H1 (cell line): ENCODE measurements at regions not wholly inside any gene's neighbourhood (a gene's known extent, or its start where the extent isn't known, plus 50 kb on each side); places are given as distances from the start of the nearest gene placed in this dataset.

ENCODE experiments used
- CTCF ChIA-PET: fragments of 300-600 bp; sonication (Branson Sonifier 250); formaldehyde crosslinking; loops from one replicate; lab custom pipeline; 2021; ENCODE audit not compliant: partially characterized antibody; lab: Charles Lee
- POLR2A ChIA-PET: fragments of 300-600 bp; sonication (Branson Sonifier 250); formaldehyde crosslinking; loops from one replicate; lab custom pipeline; 2021; ENCODE audit warnings: inconsistent platforms; ENCODE audit not compliant: partially characterized antibody; lab: Charles Lee
- DNase-seq, 2 experiments: peaks; one replicate each; pipeline versions ENCODE4 v3.0.0 to v3.0.0-alpha.2; 2010 to 2022; ENCODE audit warnings: low spot score in 2 of 2, low read depth in 1 of 2, mixed read lengths in 1 of 2
- FAIRE-seq: peaks from 2 replicates; lab custom pipeline; 2011; peaks lifted over from hg19 to GRCh38; lab: Jason Lieb, UNC
- H2AFZ ChIP-seq: 2 replicates; pipeline ENCODE4 v1.8.1; 2012; ENCODE audit warnings: low read length, inconsistent platforms
- H2AK5ac ChIP-seq: 2 replicates; pipeline ENCODE4 v1.6.1; 2013; ENCODE audit warnings: low read depth, low read length
- H2BK120ac ChIP-seq: replicated peaks from 2 replicates; pipeline ENCODE3; 2013; ENCODE audit warnings: low read depth, low read length, inconsistent platforms
- H2BK12ac ChIP-seq: 2 replicates; pipeline ENCODE4 v1.6.1; 2013; ENCODE audit warnings: low read depth, low read length
- H2BK15ac ChIP-seq: 2 replicates; pipeline ENCODE4 v1.6.1; 2013; ENCODE audit warnings: low read length
- H2BK20ac ChIP-seq: 2 replicates; pipeline ENCODE4 v1.6.1; 2013; ENCODE audit warnings: low read length
- H2BK5ac ChIP-seq: 2 replicates; pipeline ENCODE4 v1.6.1; 2013; ENCODE audit warnings: low read depth, low read length
- H3K14ac ChIP-seq: 2 replicates; pipeline ENCODE4 v1.6.1; 2013; ENCODE audit warnings: inconsistent platforms; ENCODE audit not compliant: insufficient read length
- H3K18ac ChIP-seq: 2 replicates; pipeline ENCODE4 v1.6.1; 2013; ENCODE audit warnings: low read length; ENCODE audit errors: extremely low read depth
- H3K23ac ChIP-seq: 2 replicates; pipeline ENCODE4 v1.6.1; 2013; ENCODE audit warnings: inconsistent platforms; ENCODE audit not compliant: insufficient read length
- H3K23me2 ChIP-seq: 2 replicates; pipeline ENCODE4 v1.6.1; 2013; ENCODE audit warnings: low read depth, low read length
- H3K27ac ChIP-seq: 2 replicates; pipeline ENCODE4 v1.6.1; 2011; ENCODE audit warnings: low read depth, low read length, inconsistent platforms
- H3K27me3 ChIP-seq, 4 experiments: replicated peaks in 1 of 4; 1 replicate in 1 of 4; 2 replicates in 3 of 4; pipeline versions ENCODE4 v1.6.1 to v1.8.1; 2011 to 2013; ENCODE audit warnings: low read length in 3 of 4, mild to moderate bottlenecking in 3 of 4, inconsistent platforms in 2 of 4, mixed read lengths in 2 of 4, moderate library complexity in 1 of 4; ENCODE audit not compliant: control insufficient read depth in 3 of 4, insufficient read depth in 3 of 4; ENCODE audit errors: extremely low read depth in 1 of 4
- H3K36me3 ChIP-seq, 4 experiments: 2 replicates each; pipeline versions ENCODE4 v1.6.1 to v1.8.1; 2011 to 2013; ENCODE audit warnings: mild to moderate bottlenecking in 4 of 4, low read length in 3 of 4, moderate library complexity in 2 of 4, control low read depth in 1 of 4, inconsistent platforms in 1 of 4; ENCODE audit not compliant: insufficient read depth in 4 of 4, control insufficient read depth in 2 of 4
- H3K4ac ChIP-seq: replicated peaks from 2 replicates; pipeline ENCODE3; 2013; ENCODE audit warnings: low read length, low read depth, mixed read lengths, inconsistent platforms; ENCODE audit not compliant: insufficient read length
- H3K4me1 ChIP-seq, 4 experiments: replicated peaks in 1 of 4; 1 replicate in 1 of 4; 2 replicates in 3 of 4; pipeline versions ENCODE4 v1.6.1 to v1.8.1; 2011 to 2013; ENCODE audit warnings: low read length in 3 of 4, inconsistent platforms in 2 of 4, mixed read lengths in 1 of 4; ENCODE audit not compliant: insufficient read depth in 4 of 4, control insufficient read depth in 3 of 4
- H3K4me2 ChIP-seq, 2 experiments: 2 replicates each; pipeline versions ENCODE4 v1.6.1 to v1.8.1; 2011 to 2013; ENCODE audit warnings: low read depth in 2 of 2, low read length in 2 of 2, control low read depth in 1 of 2, inconsistent platforms in 1 of 2, mild to moderate bottlenecking in 1 of 2; ENCODE audit not compliant: insufficient read depth in 1 of 2
- H3K4me3 ChIP-seq, 4 experiments: fragments of 200-600, 300-600 bp in 1 of 4; sonication (generic), shearing (Covaris generic), sonication (Bioruptor Twin) in 1 of 4; 2 replicates each; pipeline versions ENCODE4 v1.5.1 to v1.8.1; 2011 to 2016; ENCODE audit warnings: low read length in 4 of 4, low read depth in 3 of 4, control low read depth in 2 of 4, inconsistent platforms in 2 of 4, mild to moderate bottlenecking in 2 of 4, mixed read lengths in 1 of 4, moderate library complexity in 1 of 4; ENCODE audit not compliant: insufficient read depth in 2 of 4; ENCODE audit errors: extremely low read depth in 1 of 4
- H3K56ac ChIP-seq: replicated peaks from 2 replicates; pipeline ENCODE3; 2013; ENCODE audit warnings: low read depth, mild to moderate bottlenecking, mixed read lengths, low read length, inconsistent platforms; ENCODE audit not compliant: insufficient read length
- H3K79me1 ChIP-seq: 2 replicates; pipeline ENCODE4 v1.6.1; 2013; ENCODE audit warnings: low read depth, low read length, control low read depth
- H3K79me2 ChIP-seq, 2 experiments: 2 replicates each; pipeline versions ENCODE4 v1.6.1 to v1.8.1; 2012 to 2013; ENCODE audit warnings: low read length in 2 of 2, mild to moderate bottlenecking in 2 of 2, inconsistent platforms in 1 of 2; ENCODE audit not compliant: insufficient read depth in 2 of 2, control insufficient read depth in 1 of 2
- H3K9ac ChIP-seq, 4 experiments: replicated peaks in 1 of 4; 1 replicate in 1 of 4; 2 replicates in 3 of 4; pipeline versions ENCODE4 v1.6.1 to v1.8.1; 2011 to 2013; ENCODE audit warnings: low read depth in 3 of 4, low read length in 3 of 4, control low read depth in 2 of 4, mild to moderate bottlenecking in 2 of 4, moderate library complexity in 2 of 4, inconsistent platforms in 1 of 4; ENCODE audit errors: extremely low read depth in 1 of 4
- H3K9me3 ChIP-seq, 2 experiments: 2 replicates each; pipeline versions ENCODE4 v1.6.1 to v1.8.1; 2012 to 2013; ENCODE audit warnings: mild to moderate bottlenecking in 2 of 2, moderate library complexity in 2 of 2, control low read depth in 1 of 2, inconsistent platforms in 1 of 2, low read depth in 1 of 2, low read length in 1 of 2, mixed read lengths in 1 of 2; ENCODE audit not compliant: insufficient read depth in 2 of 2
- H4K20me1 ChIP-seq, 2 experiments: replicated peaks in 1 of 2; 2 replicates each; pipeline versions ENCODE3 to v1.8.1; 2011 to 2013; ENCODE audit warnings: inconsistent platforms in 2 of 2, low read length in 2 of 2, mild to moderate bottlenecking in 1 of 2; ENCODE audit not compliant: insufficient read depth in 2 of 2, control insufficient read depth in 1 of 2
- H4K5ac ChIP-seq: 2 replicates; pipeline ENCODE4 v1.6.1; 2013; ENCODE audit warnings: low read length, low read depth, mixed read lengths, inconsistent platforms; ENCODE audit not compliant: insufficient read length
- H4K8ac ChIP-seq: 2 replicates; pipeline ENCODE4 v1.8.0; 2013; ENCODE audit warnings: mild to moderate bottlenecking, moderate library complexity, low read length, inconsistent platforms; ENCODE audit not compliant: insufficient read depth; ENCODE audit errors: extremely low read depth
- H4K91ac ChIP-seq: replicated peaks from 2 replicates; pipeline ENCODE3; 2013; ENCODE audit warnings: low read length, mixed read lengths, inconsistent platforms; ENCODE audit not compliant: insufficient read length
- ATF3 ChIP-seq: IDR thresholded peaks from 2 replicates; pipeline ENCODE4 v1.6.1; 2011; ENCODE audit warnings: low read depth, mild to moderate bottlenecking, low read length; ENCODE audit not compliant: insufficient read depth
- CBX5 ChIP-seq: fragments of 300-800, 300-1000 bp; sonication (generic); IDR thresholded peaks from 2 replicates; pipeline ENCODE4 v1.7.1; 2016; ENCODE audit warnings: antibody characterized with exemption, low read length, low read depth
- CBX8 ChIP-seq: fragments of 300-800, 300-1000 bp; sonication (generic); IDR thresholded peaks from 2 replicates; pipeline ENCODE4 v1.7.1; 2016; ENCODE audit warnings: low read depth, low read length, borderline replicate concordance
- CEBPB ChIP-seq: IDR thresholded peaks from 2 replicates; pipeline ENCODE4 v1.6.1; 2012; ENCODE audit warnings: low read depth, low read length
- CHD1 ChIP-seq: IDR thresholded peaks from 2 replicates; pipeline ENCODE4 v1.6.1; 2012; ENCODE audit warnings: low read depth, low read length, improper control_type of control experiment
- CTBP2 ChIP-seq: IDR thresholded peaks from 2 replicates; pipeline ENCODE4 v1.7.0; 2011; ENCODE audit warnings: borderline replicate concordance, mild to moderate bottlenecking, moderate library complexity, mixed read lengths, low read length; ENCODE audit not compliant: insufficient read depth, insufficient read length
- E2F6 ChIP-seq: IDR thresholded peaks from 2 replicates; pipeline ENCODE4 v1.6.1; 2012; ENCODE audit warnings: inconsistent platforms
- EGR1 ChIP-seq: IDR thresholded peaks from 2 replicates; pipeline ENCODE4 v1.6.1; 2011; ENCODE audit warnings: low read depth, low read length, borderline replicate concordance
- HDAC2 ChIP-seq, 2 experiments: fragments of 300-600 bp in 1 of 2; sonication (generic) in 1 of 2; IDR thresholded peaks; 2 replicates each; pipeline ENCODE4 v1.6.1; 2011 to 2012; ENCODE audit warnings: low read depth in 2 of 2, low read length in 2 of 2, mild to moderate bottlenecking in 2 of 2, moderate library complexity in 2 of 2, borderline replicate concordance in 1 of 2, inconsistent platforms in 1 of 2
- JUND ChIP-seq: IDR thresholded peaks from 2 replicates; pipeline ENCODE4 v1.6.1; 2011; ENCODE audit warnings: mild to moderate bottlenecking, improper control_type of control experiment, low read length
- KDM5A ChIP-seq: fragments of 200-600 bp; IDR thresholded peaks from 2 replicates; pipeline ENCODE4 v1.7.1; 2012; ENCODE audit warnings: mild to moderate bottlenecking, low read length, inconsistent platforms, mixed read lengths
- TAF7 ChIP-seq: optimal IDR thresholded peaks from 2 replicates; pipeline ENCODE3; 2011; ENCODE audit warnings: low read depth, mild to moderate bottlenecking, inconsistent platforms, low read length, moderate library complexity, borderline replicate concordance
- YY1 ChIP-seq: IDR thresholded peaks from 2 replicates; pipeline ENCODE4 v1.6.1; 2011; ENCODE audit warnings: low read depth, mild to moderate bottlenecking, low read length
- WGBS, 2 experiments: shearing (Covaris generic) in 1 of 2; methylation state at CpG; one replicate each; pipeline versions ENCODE4 v1.1.6 to v1.1.7; 2013 to 2015; ENCODE audit warnings: low lambda C conversion rate in 2 of 2, mixed read lengths in 2 of 2, inconsistent platforms in 1 of 2, low coverage in 1 of 2, missing lambda C conversion rate in 1 of 2; ENCODE audit not compliant: insufficient replicate concordance in 2 of 2, insufficient coverage in 1 of 2, insufficient read length in 1 of 2; ENCODE audit errors: extremely low coverage in 1 of 2, missing lambda C conversion rate in 1 of 2; 5-methylcytosine and 5-hydroxymethylcytosine counted together

- Histone ChIP-seq H2BK5ac (no peak overlapping the region), H3K23me2 (no peaks in the 10 kb centered on the region), H3K23ac (no peak overlapping the region), H2AFZ (no peak overlapping the region), H3K4me3 (no peak overlapping the region), H3K27ac (no peak overlapping the region), H3K18ac (no peak overlapping the region), H3K79me1 (no peaks in the 10 kb centered on the region), H3K9ac (no peak overlapping the region), H2AK5ac (no peak overlapping the region), H3K14ac (no peak overlapping the region), H4K91ac (no peak overlapping the region), H3K36me3 (no peaks in the 10 kb centered on the region), H4K8ac (no peak overlapping the region), H3K4me1 (peaks cover 0 to 5% (median 1%) of the 10 kb centered on the region in 4 experiments; a peak in 2 of 7 replicates), H2BK15ac (no peak overlapping the region), H3K9me3 (no peaks in the 10 kb centered on the region), H4K20me1 (no peaks in the 10 kb centered on the region), H2BK120ac (no peak overlapping the region), H3K79me2 (no peaks in the 10 kb centered on the region), H4K5ac (no peak overlapping the region), H3K4me2 (no peak overlapping the region), H3K4ac (no peak overlapping the region), H2BK20ac (no peak overlapping the region), H3K56ac (no peak overlapping the region), H2BK12ac (no peak overlapping the region), H3K27me3 (no peaks in the 10 kb centered on the region)
- 100% methylated on average over 1 of the region's 1 CpG; no CpG with 5 or more reads in 1 of the 2 experiments for WGBS, 2 experiments
- DNase-seq (no peak), FAIRE-seq (no peak)
- POLR2A ChIA-PET: no interaction called here
- CTCF ChIA-PET: interaction anchor here (0.6 to 1.8 kb wide), 4 partner anchors 10 to 1483 kb away, joined by 3 to 10 read pairs (median 4); no protein-coding TSS in a partner anchor
- TF ChIP-seq CBX8: no peak
- no peak for TF ChIP-seq YY1
- no peak for TF ChIP-seq TAF7
- TF ChIP-seq CTBP2: no peak
- TF ChIP-seq EGR1: no peak
- no peak for TF ChIP-seq CHD1
- no peak for TF ChIP-seq CBX5
- no peak for TF ChIP-seq CEBPB
- TF ChIP-seq KDM5A: no peak
- TF ChIP-seq HDAC2 (IDR thresholded peaks at IDR 0.05; ENCODE audit: borderline replicate concordance in 1 of 2, low read depth in 2 of 2, low read length in 2 of 2): no peak
- TF ChIP-seq ATF3: no peak
- TF ChIP-seq JUND: no peak
- no peak for TF ChIP-seq E2F6
Measured at GRCh38 chr5:106854105-106854687, 816.5 kb downstream of the EFNA5 start.
